ENCODE measurements at regions not wholly inside any gene's neighbourhood (a gene's known extent, or its start where the extent isn't known, plus 50 kb on each side); places are given as distances from the start of the nearest gene placed in this dataset.

GRCh38 chr1:221011145-221011544 is 131.9 kb downstream of the HLX start:
- Mint-ChIP-seq H3K27ac (no peak overlapping the region), H3K36me3 (no peaks in the 10 kb centered on the region), H3K4me1 (no peaks in the 10 kb centered on the region), H3K9me3 (peaks cover 0 to 5% (median 0%) of the 10 kb centered on the region in 5 donors), H3K27me3 (peaks cover 3 to 5% of the 10 kb centered on the region in 2 donors), H3K4me3 (no peak overlapping the region)
- Histone ChIP-seq H3K4me3 (ENCODE audit: low read length) (no peak overlapping the region), H3K4me1 (ENCODE audit: insufficient read depth, low read length) (no peaks in the 10 kb centered on the region), H3K9me3 (ENCODE audit: low read length) (no peaks in the 10 kb centered on the region), H3K36me3 (ENCODE audit: insufficient read depth, low read length) (no peaks in the 10 kb centered on the region), H3K27me3 (ENCODE audit: insufficient read depth, low read length, poor library complexity, severe bottlenecking) (peaks cover 3% of the 10 kb centered on the region), H3K27ac (ENCODE audit: low read depth, low read length) (no peak overlapping the region)
- DNase-seq: no peak
- ChIA-PET CTCF (no interaction called here), POLR2A (no interaction called here)

DNA sequence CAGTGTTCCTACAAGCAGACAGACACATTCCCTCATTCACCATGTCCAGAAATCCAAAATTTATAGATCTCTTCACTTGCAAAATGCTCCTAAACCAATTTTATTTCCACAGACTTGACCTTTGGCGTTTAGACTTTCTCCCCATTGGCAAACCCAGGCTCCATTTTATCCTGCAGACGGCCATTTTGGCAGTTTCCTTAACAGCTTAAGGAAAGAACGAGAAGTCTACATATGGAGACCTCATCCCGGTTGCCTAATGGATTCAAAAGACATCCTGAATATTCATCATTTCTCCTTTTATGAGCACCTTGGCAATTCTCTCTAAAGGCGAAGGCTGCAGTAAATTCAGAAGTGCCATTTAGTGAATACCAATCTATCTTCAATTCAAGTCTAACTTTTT is 132.9 kb downstream of the HLX start:
- DNase-seq: no peak
- Histone ChIP-seq H3K9me3 (ENCODE audit: low read length) (no peaks in the 10 kb centered on the region), H3K27me3 (ENCODE audit: insufficient read depth, low read length, poor library complexity, severe bottlenecking) (peaks cover 3% of the 10 kb centered on the region), H3K4me3 (ENCODE audit: low read length) (no peak overlapping the region), H3K36me3 (ENCODE audit: insufficient read depth, low read length) (no peaks in the 10 kb centered on the region), H3K4me1 (ENCODE audit: insufficient read depth, low read length) (no peaks in the 10 kb centered on the region), H3K27ac (ENCODE audit: low read depth, low read length) (no peak overlapping the region)
- Mint-ChIP-seq H3K27ac (no peak overlapping the region), H3K4me1 (no peaks in the 10 kb centered on the region), H3K9me3 (peaks cover 0 to 5% (median 0%) of the 10 kb centered on the region in 5 donors), H3K36me3 (no peaks in the 10 kb centered on the region), H3K27me3 (peaks cover 3 to 5% of the 10 kb centered on the region in 2 donors), H3K4me3 (no peak overlapping the region)
- ChIA-PET CTCF (no interaction called here), POLR2A (no interaction called here)

DNA sequence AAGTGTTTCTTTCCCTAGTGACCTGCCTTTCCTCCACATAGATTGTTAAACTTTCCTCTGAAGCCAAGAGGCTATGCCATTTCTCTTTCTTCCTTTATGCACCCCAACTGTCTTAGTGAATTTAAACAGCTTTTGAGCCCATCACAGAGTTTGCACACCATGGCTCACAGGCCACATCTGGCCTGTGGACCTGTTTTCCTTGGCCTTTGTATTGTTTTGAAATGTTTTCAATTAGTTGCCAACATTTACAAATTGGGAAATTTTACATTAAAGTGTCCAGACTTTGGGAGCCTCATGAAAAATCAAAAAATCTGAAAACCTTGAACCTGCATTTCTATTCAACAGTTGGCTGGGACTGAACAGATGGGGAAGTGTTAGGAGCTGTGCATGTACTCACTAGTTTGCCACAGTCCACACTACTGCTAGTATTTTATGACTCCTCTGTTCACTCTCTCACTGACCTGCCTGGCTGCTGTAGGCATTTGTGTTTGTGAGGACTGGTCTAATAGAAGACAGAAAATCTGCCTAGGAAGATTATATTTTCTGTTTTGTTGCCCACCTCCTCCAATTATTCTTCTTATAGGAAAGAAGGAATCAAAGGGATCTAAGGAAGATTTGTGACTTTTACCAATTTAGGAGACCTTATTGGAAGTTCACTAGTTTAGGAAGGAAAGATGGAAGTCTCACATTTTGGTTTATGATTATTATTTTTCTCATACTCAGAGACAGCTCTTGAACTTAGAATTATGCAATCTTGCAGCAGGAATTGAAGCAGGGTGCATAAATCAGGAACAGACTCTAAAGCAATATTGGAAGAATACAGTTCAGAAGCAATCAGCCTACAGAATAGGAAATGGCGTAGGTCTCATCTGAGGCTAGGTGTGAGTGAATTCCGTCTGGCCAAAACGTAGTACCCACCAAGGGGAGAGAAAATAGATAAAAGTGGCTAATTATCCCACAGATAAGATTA is 134.7 kb downstream of the HLX start:
- no peaks in the 10 kb centered on the region for H3K4me1 ChIP-seq (ENCODE audit: insufficient read depth, low read length)
- no peak overlapping the region for H3K4me3 ChIP-seq (ENCODE audit: low read length)
- no peaks in the 10 kb centered on the region for H3K36me3 ChIP-seq (ENCODE audit: insufficient read depth, low read length)
- H3K27ac ChIP-seq (ENCODE audit: low read depth, low read length): no peak overlapping the region
- Mint-ChIP-seq H3K4me1 (no peaks in the 10 kb centered on the region), H3K27ac (no peak overlapping the region), H3K9me3 (peaks cover 0 to 5% (median 0%) of the 10 kb centered on the region in 5 donors), H3K4me3 (no peak overlapping the region), H3K27me3 (peaks cover 5 to 7% of the 10 kb centered on the region in 2 donors), H3K36me3 (no peaks in the 10 kb centered on the region)
- peaks cover 3% of the 10 kb centered on the region for H3K27me3 ChIP-seq (ENCODE audit: insufficient read depth, low read length, poor library complexity, severe bottlenecking)
- ChIA-PET POLR2A (no interaction called here), CTCF (no interaction called here)
- no peaks in the 10 kb centered on the region for H3K9me3 ChIP-seq (ENCODE audit: low read length)
- no peak for DNase-seq

- H3K27ac Mint-ChIP-seq: no peak overlapping the region
- Histone ChIP-seq H3K9me3 (ENCODE audit: low read length) (no peaks in the 10 kb centered on the region), H3K36me3 (ENCODE audit: insufficient read depth, low read length) (no peaks in the 10 kb centered on the region), H3K27me3 (ENCODE audit: insufficient read depth, low read length, poor library complexity, severe bottlenecking) (peaks cover 3% of the 10 kb centered on the region), H3K4me3 (ENCODE audit: low read length) (no peak overlapping the region), H3K4me1 (ENCODE audit: insufficient read depth, low read length) (no peaks in the 10 kb centered on the region), H3K27ac (ENCODE audit: low read depth, low read length) (no peak overlapping the region)
- no peak for DNase-seq
- POLR2A ChIA-PET: no interaction called here
- no peaks in the 10 kb centered on the region for H3K4me1 Mint-ChIP-seq
- peaks cover 0 to 5% (median 0%) of the 10 kb centered on the region in 5 donors for H3K9me3 Mint-ChIP-seq
- CTCF ChIA-PET: no interaction called here
- peaks cover 5 to 7% of the 10 kb centered on the region in 2 donors for H3K27me3 Mint-ChIP-seq
- H3K4me3 Mint-ChIP-seq: no peak overlapping the region
- no peaks in the 10 kb centered on the region for H3K36me3 Mint-ChIP-seq
Observed at GRCh38 chr1:221015159-221015790, 136.0 kb downstream of the HLX start.

- peaks cover 3% of the 10 kb centered on the region for H3K27me3 ChIP-seq (ENCODE audit: insufficient read depth, low read length, poor library complexity, severe bottlenecking)
- CTCF ChIA-PET: no interaction called here
- POLR2A ChIA-PET: no interaction called here
- H3K36me3 Mint-ChIP-seq: no peaks in the 10 kb centered on the region
- DNase-seq: no peak
- no peaks in the 10 kb centered on the region for H3K4me1 ChIP-seq (ENCODE audit: insufficient read depth, low read length)
- no peaks in the 10 kb centered on the region for H3K4me1 Mint-ChIP-seq
- no peaks in the 10 kb centered on the region for H3K36me3 ChIP-seq (ENCODE audit: insufficient read depth, low read length)
- H3K4me3 ChIP-seq (ENCODE audit: low read length): no peak overlapping the region
- no peak overlapping the region for H3K4me3 Mint-ChIP-seq
- H3K9me3 Mint-ChIP-seq: peaks cover 0 to 4% (median 0%) of the 10 kb centered on the region in 5 donors
- no peak overlapping the region for H3K27ac Mint-ChIP-seq
- no peak overlapping the region for H3K27ac ChIP-seq (ENCODE audit: low read depth, low read length)
- H3K9me3 ChIP-seq (ENCODE audit: low read length): no peaks in the 10 kb centered on the region
- peaks cover 3 to 5% of the 10 kb centered on the region in 2 donors for H3K27me3 Mint-ChIP-seq
Observed at GRCh38 chr1:221016751-221017150, 137.5 kb downstream of the HLX start.

- H3K36me3 Mint-ChIP-seq: no peaks in the 10 kb centered on the region
- H3K9me3 Mint-ChIP-seq: peaks cover 0 to 3% (median 0%) of the 10 kb centered on the region in 5 donors
- Histone ChIP-seq H3K27me3 (ENCODE audit: insufficient read depth, low read length, poor library complexity, severe bottlenecking) (no peaks in the 10 kb centered on the region), H3K36me3 (ENCODE audit: insufficient read depth, low read length) (no peaks in the 10 kb centered on the region), H3K27ac (ENCODE audit: low read depth, low read length) (no peak overlapping the region), H3K4me1 (ENCODE audit: insufficient read depth, low read length) (no peaks in the 10 kb centered on the region), H3K4me3 (ENCODE audit: low read length) (no peak overlapping the region), H3K9me3 (ENCODE audit: low read length) (no peaks in the 10 kb centered on the region)
- no peak overlapping the region for H3K4me3 Mint-ChIP-seq
- ChIA-PET POLR2A (no interaction called here), CTCF (no interaction called here)
- peaks cover 3% of the 10 kb centered on the region in 2 donors for H3K27me3 Mint-ChIP-seq
- H3K4me1 Mint-ChIP-seq: no peaks in the 10 kb centered on the region
- DNase-seq: no peak
- H3K27ac Mint-ChIP-seq: no peak overlapping the region
Observed at GRCh38 chr1:221018414-221018813, 139.2 kb downstream of the HLX start.

- ChIA-PET POLR2A (no interaction called here), CTCF (no interaction called here)
- Mint-ChIP-seq H3K27ac (no peak overlapping the region), H3K9me3 (peaks cover 0 to 2% (median 0%) of the 10 kb centered on the region in 5 donors), H3K36me3 (no peaks in the 10 kb centered on the region), H3K4me1 (no peaks in the 10 kb centered on the region), H3K27me3 (peaks cover 1 to 3% of the 10 kb centered on the region in 2 donors), H3K4me3 (no peak overlapping the region)
- Histone ChIP-seq H3K36me3 (ENCODE audit: insufficient read depth, low read length) (no peaks in the 10 kb centered on the region), H3K9me3 (ENCODE audit: low read length) (no peaks in the 10 kb centered on the region), H3K4me3 (ENCODE audit: low read length) (no peak overlapping the region), H3K27me3 (ENCODE audit: insufficient read depth, low read length, poor library complexity, severe bottlenecking) (no peaks in the 10 kb centered on the region), H3K4me1 (ENCODE audit: insufficient read depth, low read length) (no peaks in the 10 kb centered on the region), H3K27ac (ENCODE audit: low read depth, low read length) (no peak overlapping the region)
- no peak for DNase-seq
Observed at GRCh38 chr1:221022331-221022730, 143.1 kb downstream of the HLX start.

DNA sequence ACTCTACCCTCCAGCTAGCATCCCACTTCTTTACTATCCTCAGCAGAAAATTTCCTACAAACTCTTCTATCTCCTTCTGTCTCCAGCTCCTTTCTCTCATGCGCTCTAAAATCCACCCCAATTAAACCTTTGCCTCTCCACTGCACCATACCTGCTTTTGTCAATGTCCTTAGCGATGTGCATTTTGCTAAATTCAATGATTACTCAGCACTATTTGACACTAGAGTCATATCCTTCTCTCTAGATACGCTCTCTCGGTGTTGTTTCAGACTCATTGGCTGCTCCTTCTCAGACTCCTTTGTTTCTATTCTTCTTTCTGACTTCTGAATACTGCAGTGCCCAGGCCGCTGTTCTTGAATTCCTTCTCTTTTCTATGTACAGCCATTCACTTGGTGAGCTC is 144.2 kb downstream of the HLX start:
- Mint-ChIP-seq H3K36me3 (no peaks in the 10 kb centered on the region), H3K4me3 (no peak overlapping the region), H3K27ac (no peak overlapping the region), H3K9me3 (peaks cover 0 to 3% (median 0%) of the 10 kb centered on the region in 5 donors), H3K27me3 (peaks cover 0 to 1% of the 10 kb centered on the region in 2 donors), H3K4me1 (no peaks in the 10 kb centered on the region)
- ChIA-PET CTCF (no interaction called here), POLR2A (no interaction called here)
- DNase-seq: no peak
- no peaks in the 10 kb centered on the region for H3K36me3 ChIP-seq (ENCODE audit: insufficient read depth, low read length)
- H3K27me3 ChIP-seq (ENCODE audit: insufficient read depth, low read length, poor library complexity, severe bottlenecking): no peaks in the 10 kb centered on the region
- no peak overlapping the region for H3K27ac ChIP-seq (ENCODE audit: low read depth, low read length)
- H3K4me1 ChIP-seq (ENCODE audit: insufficient read depth, low read length): no peaks in the 10 kb centered on the region
- H3K9me3 ChIP-seq (ENCODE audit: low read length): no peaks in the 10 kb centered on the region
- no peak overlapping the region for H3K4me3 ChIP-seq (ENCODE audit: low read length)

All from CD8-positive, alpha-beta memory T cell (primary cell).